ENCODE measurements at regions not wholly inside any gene's neighbourhood (a gene's known extent, or its start where the extent isn't known, plus 50 kb on each side); places are given as distances from the start of the nearest gene placed in this dataset.

GRCh38 chr11:81033779-81034540 lies 1593.1 kb upstream of the TENM4 start:
- no peak for DNase-seq (ENCODE audit: low read depth, low spot score)

- DNase-seq (ENCODE audit: low read depth, low spot score): no peak
Measured at GRCh38 chr11:81032906-81033305, 1592.1 kb upstream of the TENM4 start.

- DNase-seq (ENCODE audit: low read depth, low spot score): no peak
Measured at GRCh38 chr11:81030186-81030585, 1589.4 kb upstream of the TENM4 start.

GRCh38 chr11:81026032-81026431 lies 1585.2 kb upstream of the TENM4 start:
- no peak for DNase-seq (ENCODE audit: low read depth, low spot score)

GRCh38 chr11:81022057-81022456 lies 1581.2 kb upstream of the TENM4 start:
- DNase-seq (ENCODE audit: low read depth, low spot score): no peak

- DNase-seq (ENCODE audit: low read depth, low spot score): no peak
Measured at GRCh38 chr11:81010631-81011030, 1569.8 kb upstream of the TENM4 start.

- DNase-seq (ENCODE audit: low read depth, low spot score): no peak
Measured at GRCh38 chr11:81007046-81007445, 1566.2 kb upstream of the TENM4 start.

- no peak for DNase-seq (ENCODE audit: low read depth, low spot score)
Measured at GRCh38 chr11:81005595-81005994, 1564.8 kb upstream of the TENM4 start.

- DNase-seq (ENCODE audit: low read depth, low spot score): no peak
Measured at GRCh38 chr11:81004576-81004975, 1563.7 kb upstream of the TENM4 start.

- DNase-seq (ENCODE audit: low read depth, low spot score): no peak
Measured at GRCh38 chr11:81002374-81002773, 1561.5 kb upstream of the TENM4 start.

- DNase-seq (ENCODE audit: low read depth, low spot score): no peak
Measured at GRCh38 chr11:81000735-81001134, 1559.9 kb upstream of the TENM4 start.

- DNase-seq (ENCODE audit: low read depth, low spot score): no peak
Measured at GRCh38 chr11:81000334-81000733, 1559.5 kb upstream of the TENM4 start.

- no peak for DNase-seq (ENCODE audit: low read depth, low spot score)
Measured at GRCh38 chr11:80995523-80995922, 1554.7 kb upstream of the TENM4 start.

GRCh38 chr11:80993536-80993935 lies 1552.7 kb upstream of the TENM4 start:
- no peak for DNase-seq (ENCODE audit: low read depth, low spot score)

- DNase-seq (ENCODE audit: low read depth, low spot score): no peak
Measured at GRCh38 chr11:80990885-80991284, 1550.1 kb upstream of the TENM4 start.

- no peak for DNase-seq (ENCODE audit: low read depth, low spot score)
Measured at GRCh38 chr11:80987171-80987570, 1546.3 kb upstream of the TENM4 start.

- no peak for DNase-seq (ENCODE audit: low read depth, low spot score)
Measured at GRCh38 chr11:80986421-80987074, 1545.7 kb upstream of the TENM4 start.

- DNase-seq (ENCODE audit: low read depth, low spot score): no peak
Measured at GRCh38 chr11:80980227-80980626, 1539.4 kb upstream of the TENM4 start.

GRCh38 chr11:80973786-80974185 lies 1533.0 kb upstream of the TENM4 start:
- no peak for DNase-seq (ENCODE audit: low read depth, low spot score)

GRCh38 chr11:80970037-80970436 lies 1529.2 kb upstream of the TENM4 start:
- no peak for DNase-seq (ENCODE audit: low read depth, low spot score)

- DNase-seq (ENCODE audit: low read depth, low spot score): no peak
Measured at GRCh38 chr11:80967649-80968048, 1526.8 kb upstream of the TENM4 start.

- DNase-seq (ENCODE audit: low read depth, low spot score): no peak
Measured at GRCh38 chr11:80960381-80961029, 1519.7 kb upstream of the TENM4 start.

- no peak for DNase-seq (ENCODE audit: low read depth, low spot score)
Measured at GRCh38 chr11:80959751-80960150, 1518.9 kb upstream of the TENM4 start.
